ENCODE measurements at regions not wholly inside any gene's neighbourhood (a gene's known extent, or its start where the extent isn't known, plus 50 kb on each side); places are given as distances from the start of the nearest gene placed in this dataset.

GRCh38 chr2:38154395-38154794 is 78.4 kb upstream of the CYP1B1 start:
- TF ChIP-seq SIN3A (IDR thresholded peaks at IDR 0.05; ENCODE audit: borderline replicate concordance, insufficient read depth, low read length) (no peak), FOXP2 (optimal IDR thresholded peaks at IDR 0.05; ENCODE audit: borderline replicate concordance, extremely low read depth, extremely low read length, insufficient read depth) (no peak), POLR2AphosphoS5 (IDR thresholded peaks at IDR 0.05; ENCODE audit: low read depth, low read length) (no peak), REST (IDR thresholded peaks at IDR 0.05; ENCODE audit: insufficient read depth in 1 of 2, low read depth in 2 of 2, low read length in 2 of 2) (no peak)

Data from PFSK-1 (cell line).